SJSA1 (cell line): ENCODE measurements at regions not wholly inside any gene's neighbourhood (a gene's known extent, or its start where the extent isn't known, plus 50 kb on each side); places are given as distances from the start of the nearest gene placed in this dataset.
"Not testable (repeated sequence)": the region's sequence is repeated elsewhere in the genome, so short reads cannot be mapped to it uniquely, and the experiment has no call there.

Source experiments
- DNase-seq, 2 experiments: peaks; one replicate each; pipeline ENCODE4 v3.0.0-alpha.2; 2015 to 2020; ENCODE audit warnings: low spot score in 2 of 2, low read depth in 1 of 2
- H3K27ac ChIP-seq: fragments of 250-450 bp; sonication (Bioruptor Pico); 2 replicates; pipeline ENCODE4 v1.5.1; 2020; ENCODE audit warnings: mild to moderate bottlenecking, moderate library complexity
- H3K27me3 ChIP-seq: fragments of 250-450 bp; sonication (Bioruptor Pico); replicated peaks from 2 replicates; pipeline ENCODE4 v1.5.1; 2020; ENCODE audit warnings: mild to moderate bottlenecking, moderate library complexity
- H3K36me3 ChIP-seq: fragments of 250-450 bp; sonication (Bioruptor Pico); 2 replicates; pipeline ENCODE4 v1.5.1; 2020; ENCODE audit warnings: mild to moderate bottlenecking
- H3K4me1 ChIP-seq: fragments of 250-450 bp; sonication (Bioruptor Pico); replicated peaks from 2 replicates; pipeline ENCODE4 v1.6.1; 2021; ENCODE audit warnings: mild to moderate bottlenecking
- H3K4me3 ChIP-seq: fragments of 250-450 bp; sonication (Bioruptor Pico); 2 replicates; pipeline ENCODE4 v1.5.1; 2020; ENCODE audit warnings: mild to moderate bottlenecking
- H3K9me3 ChIP-seq: fragments of 250-450 bp; sonication (Bioruptor Pico); replicated peaks from 2 replicates; pipeline ENCODE4 v1.5.1; 2020; ENCODE audit warnings: mild to moderate bottlenecking

GRCh38 chr22:15815783-15816182, 126.0 kb downstream of the POTEH start:
- H3K4me1 ChIP-seq, H3K27ac ChIP-seq, H3K9me3 ChIP-seq, H3K4me3 ChIP-seq, H3K36me3 ChIP-seq, DNase-seq, H3K27me3 ChIP-seq: not testable (repeated sequence)

GRCh38 chr22:15816470-15816869, 126.6 kb downstream of the POTEH start:
- not testable (repeated sequence) for H3K9me3 ChIP-seq, H3K27me3 ChIP-seq, H3K36me3 ChIP-seq, H3K27ac ChIP-seq, DNase-seq, H3K4me3 ChIP-seq, H3K4me1 ChIP-seq

GRCh38 chr22:15817264-15817663, 127.4 kb downstream of the POTEH start:
- not testable (repeated sequence) for H3K27me3 ChIP-seq, H3K27ac ChIP-seq, H3K36me3 ChIP-seq, H3K4me1 ChIP-seq, H3K4me3 ChIP-seq, H3K9me3 ChIP-seq
- peak in 1 of 2 experiments; percentile 19 for DNase-seq

GRCh38 chr22:15819886-15820285, 130.1 kb downstream of the POTEH start:
- H3K9me3 ChIP-seq, H3K4me3 ChIP-seq, H3K36me3 ChIP-seq, H3K27me3 ChIP-seq, DNase-seq, H3K4me1 ChIP-seq, H3K27ac ChIP-seq: not testable (repeated sequence)

GRCh38 chr22:15821088-15821487, 131.3 kb downstream of the POTEH start:
- not testable (repeated sequence) for H3K9me3 ChIP-seq, H3K4me1 ChIP-seq, H3K27me3 ChIP-seq, H3K4me3 ChIP-seq, DNase-seq, H3K36me3 ChIP-seq, H3K27ac ChIP-seq

- not testable (repeated sequence) for H3K4me1 ChIP-seq, H3K4me3 ChIP-seq, H3K36me3 ChIP-seq, H3K27ac ChIP-seq, H3K27me3 ChIP-seq, DNase-seq, H3K9me3 ChIP-seq
These were observed 132.2 kb downstream of the POTEH start for GRCh38 chr22:15822001-15822400.

- H3K27ac ChIP-seq, H3K27me3 ChIP-seq, H3K4me1 ChIP-seq, H3K9me3 ChIP-seq, H3K4me3 ChIP-seq, H3K36me3 ChIP-seq, DNase-seq: not testable (repeated sequence)
These were observed 133.4 kb downstream of the POTEH start for GRCh38 chr22:15823178-15823577.

- not testable (repeated sequence) for DNase-seq, H3K27me3 ChIP-seq, H3K36me3 ChIP-seq, H3K4me1 ChIP-seq, H3K4me3 ChIP-seq, H3K9me3 ChIP-seq, H3K27ac ChIP-seq
These were observed 142.4 kb downstream of the POTEH start for GRCh38 chr22:15832235-15832634.

- not testable (repeated sequence) for H3K4me1 ChIP-seq, H3K9me3 ChIP-seq, H3K36me3 ChIP-seq, H3K27me3 ChIP-seq, H3K4me3 ChIP-seq, H3K27ac ChIP-seq, DNase-seq
These were observed 145.9 kb downstream of the POTEH start for GRCh38 chr22:15835729-15836128.

- H3K27ac ChIP-seq, H3K9me3 ChIP-seq, DNase-seq, H3K36me3 ChIP-seq, H3K4me1 ChIP-seq, H3K4me3 ChIP-seq, H3K27me3 ChIP-seq: not testable (repeated sequence)
These were observed 159.9 kb downstream of the POTEH start for GRCh38 chr22:15849772-15850171.

GRCh38 chr22:15853716-15854373, 164.0 kb downstream of the POTEH start:
- not testable (repeated sequence) for H3K4me3 ChIP-seq, H3K4me1 ChIP-seq, H3K36me3 ChIP-seq, H3K27ac ChIP-seq, H3K27me3 ChIP-seq, H3K9me3 ChIP-seq
- DNase-seq = peak in 1 of 2 experiments; percentile 21

GRCh38 chr22:15854421-15854820, 164.6 kb downstream of the POTEH start:
- peak in 1 of 2 experiments; percentile 36 for DNase-seq
- H3K27me3 ChIP-seq, H3K9me3 ChIP-seq, H3K36me3 ChIP-seq, H3K4me1 ChIP-seq, H3K4me3 ChIP-seq, H3K27ac ChIP-seq: not testable (repeated sequence)

GRCh38 chr22:15854978-15855377, 165.2 kb downstream of the POTEH start:
- H3K36me3 ChIP-seq, DNase-seq, H3K27ac ChIP-seq, H3K4me1 ChIP-seq, H3K4me3 ChIP-seq, H3K27me3 ChIP-seq, H3K9me3 ChIP-seq: not testable (repeated sequence)

GRCh38 chr22:15880926-15881325, 191.1 kb downstream of the POTEH start:
- not testable (repeated sequence) for H3K4me1 ChIP-seq, H3K27ac ChIP-seq, H3K27me3 ChIP-seq, H3K36me3 ChIP-seq, H3K4me3 ChIP-seq, DNase-seq, H3K9me3 ChIP-seq

GRCh38 chr22:15904326-15904725, 214.5 kb downstream of the POTEH start:
- H3K27ac ChIP-seq, H3K36me3 ChIP-seq, DNase-seq, H3K4me3 ChIP-seq, H3K27me3 ChIP-seq, H3K9me3 ChIP-seq, H3K4me1 ChIP-seq: not testable (repeated sequence)
